DND-41 (cell line): ENCODE measurements at regions not wholly inside any gene's neighbourhood (a gene's known extent, or its start where the extent isn't known, plus 50 kb on each side); places are given as distances from the start of the nearest gene placed in this dataset.

Experiments used
- EZH2 ChIP-seq: IDR thresholded peaks from 3 replicates; pipeline ENCODE4 v1.6.1; 2012; ENCODE audit warnings: borderline replicate concordance, low read depth, mild to moderate bottlenecking, moderate library complexity, low read length, inconsistent platforms; ENCODE audit not compliant: severe bottlenecking
- TF ChIP-seq, protein P1 (sequence below): IDR thresholded peaks from 2 replicates; pipeline ENCODE4 v1.5.1; 2012; ENCODE audit warnings: borderline replicate concordance, low read length, moderate library complexity, mild to moderate bottlenecking; ENCODE audit not compliant: poor library complexity, severe bottlenecking; ENCODE audit errors: extremely low read depth

- TF ChIP-seq, protein P1, sequence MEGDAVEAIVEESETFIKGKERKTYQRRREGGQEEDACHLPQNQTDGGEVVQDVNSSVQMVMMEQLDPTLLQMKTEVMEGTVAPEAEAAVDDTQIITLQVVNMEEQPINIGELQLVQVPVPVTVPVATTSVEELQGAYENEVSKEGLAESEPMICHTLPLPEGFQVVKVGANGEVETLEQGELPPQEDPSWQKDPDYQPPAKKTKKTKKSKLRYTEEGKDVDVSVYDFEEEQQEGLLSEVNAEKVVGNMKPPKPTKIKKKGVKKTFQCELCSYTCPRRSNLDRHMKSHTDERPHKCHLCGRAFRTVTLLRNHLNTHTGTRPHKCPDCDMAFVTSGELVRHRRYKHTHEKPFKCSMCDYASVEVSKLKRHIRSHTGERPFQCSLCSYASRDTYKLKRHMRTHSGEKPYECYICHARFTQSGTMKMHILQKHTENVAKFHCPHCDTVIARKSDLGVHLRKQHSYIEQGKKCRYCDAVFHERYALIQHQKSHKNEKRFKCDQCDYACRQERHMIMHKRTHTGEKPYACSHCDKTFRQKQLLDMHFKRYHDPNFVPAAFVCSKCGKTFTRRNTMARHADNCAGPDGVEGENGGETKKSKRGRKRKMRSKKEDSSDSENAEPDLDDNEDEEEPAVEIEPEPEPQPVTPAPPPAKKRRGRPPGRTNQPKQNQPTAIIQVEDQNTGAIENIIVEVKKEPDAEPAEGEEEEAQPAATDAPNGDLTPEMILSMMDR, result no peak
- TF ChIP-seq EZH2, result no peak
Observed at GRCh38 chrX:38959736-38960135, 158.5 kb downstream of the MID1IP1 start.
